AG09319 (cell line): ENCODE measurements at regions not wholly inside any gene's neighbourhood (a gene's known extent, or its start where the extent isn't known, plus 50 kb on each side); places are given as distances from the start of the nearest gene placed in this dataset.

Experiments
- DNase-seq: peaks from one replicate; pipeline ENCODE4 v3.0.0-alpha.2; 2010; ENCODE audit warnings: low read depth; ENCODE audit errors: extremely low read depth
- TF ChIP-seq, protein P1 (sequence below): IDR thresholded peaks from 2 replicates; pipeline ENCODE4 v1.5.1; 2011; ENCODE audit warnings: low read depth, mild to moderate bottlenecking, inconsistent platforms, low read length, moderate library complexity

- TF ChIP-seq, protein P1, sequence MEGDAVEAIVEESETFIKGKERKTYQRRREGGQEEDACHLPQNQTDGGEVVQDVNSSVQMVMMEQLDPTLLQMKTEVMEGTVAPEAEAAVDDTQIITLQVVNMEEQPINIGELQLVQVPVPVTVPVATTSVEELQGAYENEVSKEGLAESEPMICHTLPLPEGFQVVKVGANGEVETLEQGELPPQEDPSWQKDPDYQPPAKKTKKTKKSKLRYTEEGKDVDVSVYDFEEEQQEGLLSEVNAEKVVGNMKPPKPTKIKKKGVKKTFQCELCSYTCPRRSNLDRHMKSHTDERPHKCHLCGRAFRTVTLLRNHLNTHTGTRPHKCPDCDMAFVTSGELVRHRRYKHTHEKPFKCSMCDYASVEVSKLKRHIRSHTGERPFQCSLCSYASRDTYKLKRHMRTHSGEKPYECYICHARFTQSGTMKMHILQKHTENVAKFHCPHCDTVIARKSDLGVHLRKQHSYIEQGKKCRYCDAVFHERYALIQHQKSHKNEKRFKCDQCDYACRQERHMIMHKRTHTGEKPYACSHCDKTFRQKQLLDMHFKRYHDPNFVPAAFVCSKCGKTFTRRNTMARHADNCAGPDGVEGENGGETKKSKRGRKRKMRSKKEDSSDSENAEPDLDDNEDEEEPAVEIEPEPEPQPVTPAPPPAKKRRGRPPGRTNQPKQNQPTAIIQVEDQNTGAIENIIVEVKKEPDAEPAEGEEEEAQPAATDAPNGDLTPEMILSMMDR = no peak
- no peak for DNase-seq
Observed at GRCh38 chr16:64782484-64782883, 339.4 kb downstream of the CDH11 start.

DNA sequence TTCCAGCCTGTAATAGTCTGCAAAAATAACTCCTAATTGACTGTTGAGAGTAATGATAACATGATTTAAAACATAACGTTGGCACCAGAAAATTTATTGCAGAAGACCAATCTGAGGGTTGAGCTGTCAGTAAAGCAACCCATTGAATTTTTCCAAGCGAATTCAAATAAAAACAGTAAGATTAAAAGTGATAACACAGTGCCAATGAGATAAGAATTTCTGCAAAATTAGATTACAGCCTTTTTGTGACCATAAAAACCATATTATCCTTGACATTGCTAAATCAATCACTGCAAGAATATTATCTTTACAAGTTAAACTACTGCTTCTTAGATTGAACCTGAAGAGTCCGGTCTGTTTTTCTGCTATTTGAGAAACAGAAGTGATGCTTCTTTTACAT, 341.4 kb downstream of the CDH11 start:
- DNase-seq = no peak
- TF ChIP-seq, protein P1 = no peak

- no peak for DNase-seq
- TF ChIP-seq, protein P1 = no peak
Observed at GRCh38 chr16:64778777-64779176, 343.1 kb downstream of the CDH11 start.

GRCh38 chr16:64773638-64774037, 348.2 kb downstream of the CDH11 start:
- DNase-seq = no peak
- TF ChIP-seq, protein P1 = no peak

DNA sequence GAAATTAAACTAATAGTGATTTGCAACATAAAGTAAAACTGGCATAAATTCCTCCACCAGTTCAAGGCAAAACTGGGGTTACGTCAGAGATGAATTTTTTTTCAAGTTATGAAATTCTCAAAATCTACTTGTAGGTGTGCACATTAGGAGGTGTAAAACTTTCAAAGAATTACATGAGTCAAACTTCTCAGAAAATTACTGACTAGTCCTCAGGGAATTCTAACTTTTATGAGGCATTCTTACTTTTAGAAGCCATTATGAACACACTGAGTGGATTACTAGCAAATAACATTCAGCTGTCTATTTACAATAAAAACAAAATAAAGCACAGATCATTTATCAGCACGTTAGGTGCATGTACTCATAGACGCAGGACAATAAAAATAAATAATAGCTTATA, 348.7 kb downstream of the CDH11 start:
- no peak for DNase-seq

GRCh38 chr16:64771273-64771672, 350.6 kb downstream of the CDH11 start:
- TF ChIP-seq, protein P1 = no peak
- DNase-seq = no peak

More for the DNA sequence above, 348.7 kb downstream of the CDH11 start:
- TF ChIP-seq, protein P1 = no peak

DNA sequence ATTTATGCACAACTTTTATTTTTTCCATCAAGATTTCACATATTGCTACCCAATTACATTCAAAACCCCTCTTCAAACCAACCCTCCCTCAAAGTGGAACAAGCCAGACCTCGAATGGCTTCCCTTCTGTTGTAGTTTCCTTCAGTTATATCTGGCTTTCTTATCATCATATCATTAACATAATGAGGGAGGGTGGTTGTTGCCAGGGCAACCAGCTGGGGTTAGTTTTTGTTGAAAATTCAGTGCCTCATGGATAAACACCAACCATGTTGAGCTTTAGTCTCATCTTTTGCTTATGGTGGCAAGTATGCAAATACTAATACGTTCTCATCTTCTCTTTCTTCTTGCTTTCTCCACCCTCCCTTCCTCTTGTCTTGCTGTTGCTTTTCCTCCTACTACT, 359.7 kb downstream of the CDH11 start:
- TF ChIP-seq, protein P1 = no peak
- DNase-seq = no peak
